SK-N-SH (cell line): ENCODE measurements at regions not wholly inside any gene's neighbourhood (a gene's known extent, or its start where the extent isn't known, plus 50 kb on each side); places are given as distances from the start of the nearest gene placed in this dataset.

Experiments used
- CTCF ChIA-PET: fragments of 300-600, 350-600 bp; formaldehyde crosslinking; extraction: SDS; loops from one replicate; lab custom pipeline; 2021; lab: Yijun Ruan, JAX
- POLR2A ChIA-PET: fragments of 350-600 bp; sonication (Branson Sonifier 250); formaldehyde crosslinking; extraction: SDS; loops from one replicate; lab custom pipeline; 2020; ENCODE audit warnings: antibody characterized with exemption, inconsistent platforms; lab: Yijun Ruan, JAX
- DNase-seq: peaks from one replicate; pipeline ENCODE4 v3.0.0; 2012
- H2AFZ ChIP-seq: fragments of 200-600 bp; sonication (generic); 2 replicates; pipeline ENCODE4 v1.8.1; 2016; ENCODE audit warnings: antibody characterized with exemption, mild to moderate bottlenecking, low read depth
- H3F3A ChIP-seq: fragments of 200-600 bp; sonication (generic); replicated peaks from 2 replicates; pipeline ENCODE3; 2016; ENCODE audit warnings: antibody characterized with exemption, mild to moderate bottlenecking; ENCODE audit not compliant: insufficient read depth
- H3K27ac ChIP-seq, 2 experiments: fragments of 200-500 bp in 1 of 2; fragments of 200-600 bp in 1 of 2; sonication (Bioruptor generic) in 1 of 2; sonication (generic), shearing (Covaris generic) in 1 of 2; 2 replicates each; pipeline versions ENCODE4 v1.5.1 to v1.6.1; 2014 to 2016; ENCODE audit warnings: low read depth in 2 of 2, inconsistent platforms in 1 of 2, low read length in 1 of 2, mild to moderate bottlenecking in 1 of 2, mixed read lengths in 1 of 2
- H3K27me3 ChIP-seq: fragments of 200-600 bp; sonication (generic), shearing (Covaris generic); 2 replicates; pipeline ENCODE4 v1.6.1; 2016; ENCODE audit warnings: mixed run types; ENCODE audit not compliant: insufficient read depth
- H3K36me3 ChIP-seq, 2 experiments: fragments of 200-500 bp in 1 of 2; fragments of 200-600 bp in 1 of 2; sonication (Bioruptor generic) in 1 of 2; sonication (generic) in 1 of 2; replicated peaks in 1 of 2; 2 replicates each; pipeline versions ENCODE3 to v1.5.1; 2014 to 2016; ENCODE audit warnings: low read length in 1 of 2, mild to moderate bottlenecking in 1 of 2; ENCODE audit not compliant: insufficient read depth in 2 of 2, control insufficient read depth in 1 of 2
- H3K4me1 ChIP-seq, 2 experiments: fragments of 200-500 bp in 1 of 2; fragments of 200-600 bp in 1 of 2; sonication (Bioruptor generic) in 1 of 2; sonication (generic), shearing (Covaris generic) in 1 of 2; 2 replicates each; pipeline versions ENCODE4 v1.5.1 to v1.6.1; 2014 to 2016; ENCODE audit warnings: low read depth in 1 of 2, low read length in 1 of 2, mixed run types in 1 of 2; ENCODE audit not compliant: insufficient read depth in 2 of 2, control insufficient read depth in 1 of 2
- H3K4me2 ChIP-seq: fragments of 200-600 bp; sonication (generic), shearing (Covaris generic); 2 replicates; pipeline ENCODE4 v1.6.1; 2017; ENCODE audit warnings: mixed run types
- H3K4me3 ChIP-seq, 2 experiments: fragments of 200-500 bp in 1 of 2; fragments of 200-600 bp in 1 of 2; sonication (Bioruptor generic) in 1 of 2; sonication (generic), shearing (Covaris generic) in 1 of 2; 2 replicates each; pipeline versions ENCODE4 v1.5.1 to v1.8.1; 2014 to 2016; ENCODE audit warnings: low read depth in 2 of 2, inconsistent platforms in 1 of 2, low read length in 1 of 2, mild to moderate bottlenecking in 1 of 2, mixed read lengths in 1 of 2, moderate library complexity in 1 of 2
- H3K79me2 ChIP-seq: fragments of 200-600 bp; sonication (generic); 2 replicates; pipeline ENCODE4 v1.8.1; 2017; ENCODE audit warnings: mild to moderate bottlenecking; ENCODE audit not compliant: insufficient read depth
- H3K9ac ChIP-seq: fragments of 200-600 bp; sonication (generic); 2 replicates; pipeline ENCODE4 v1.6.1; 2017; ENCODE audit warnings: mixed run types
- H3K9me2 ChIP-seq: fragments of 200-600 bp; sonication (generic); 2 replicates; pipeline ENCODE4 v1.6.1; 2017; ENCODE audit warnings: mixed run types
- H3K9me3 ChIP-seq: fragments of 200-600 bp; sonication (generic); 2 replicates; pipeline ENCODE4 v1.6.1; 2017; ENCODE audit warnings: mixed run types, mild to moderate bottlenecking, moderate library complexity
- H4K20me1 ChIP-seq: fragments of 200-600 bp; sonication (generic); 2 replicates; pipeline ENCODE4 v1.6.1; 2017; ENCODE audit warnings: mild to moderate bottlenecking, mixed run types; ENCODE audit not compliant: insufficient read depth
- CHD2 ChIP-seq: fragments of 150-350 bp; IDR thresholded peaks from 2 replicates; pipeline ENCODE4 v1.6.1; 2018; ENCODE audit warnings: low read length; ENCODE audit not compliant: partially characterized antibody
- ELF1 ChIP-seq: IDR thresholded peaks from 2 replicates; pipeline ENCODE4 v1.4.0; 2012
- EP300 ChIP-seq, 2 experiments: IDR thresholded peaks; 2 replicates each; pipeline versions ENCODE4 v1.4.0 to v1.6.1; 2012; ENCODE audit warnings: borderline replicate concordance in 1 of 2, low read depth in 1 of 2, low read length in 1 of 2
- EZH2phosphoT487 ChIP-seq: fragments of 200-600 bp; sonication (generic); IDR thresholded peaks from 2 replicates; pipeline ENCODE4 v1.6.1; 2017; ENCODE audit warnings: low read depth, mixed run types, mild to moderate bottlenecking, antibody characterized with exemption, moderate library complexity, borderline replicate concordance
- FOSL2 ChIP-seq: IDR thresholded peaks from 2 replicates; pipeline ENCODE4 v1.4.0; 2012; ENCODE audit warnings: low read depth, mild to moderate bottlenecking, moderate library complexity, borderline replicate concordance
- JUND ChIP-seq: IDR thresholded peaks from 2 replicates; pipeline ENCODE4 v1.4.0; 2012
- MEF2A ChIP-seq: IDR thresholded peaks from 2 replicates; pipeline ENCODE4 v1.4.0; 2012; ENCODE audit warnings: low read depth, borderline replicate concordance
- MXI1 ChIP-seq: IDR thresholded peaks from 2 replicates; pipeline ENCODE4 v1.6.1; 2012; ENCODE audit warnings: mild to moderate bottlenecking, low read depth, low read length, improper control_type of control experiment
- NFIC ChIP-seq: IDR thresholded peaks from 2 replicates; pipeline ENCODE4 v1.4.0; 2012; ENCODE audit warnings: borderline replicate concordance
- NRF1 ChIP-seq: IDR thresholded peaks from 2 replicates; pipeline ENCODE4 v1.6.1; 2012; ENCODE audit warnings: low read depth, mild to moderate bottlenecking, low read length
- RCOR1 ChIP-seq: fragments of 150-350 bp; IDR thresholded peaks from 2 replicates; pipeline ENCODE4 v1.6.1; 2017; ENCODE audit warnings: antibody characterized with exemption, low read length
- RFX5 ChIP-seq: IDR thresholded peaks from 2 replicates; pipeline ENCODE4 v1.6.1; 2012; ENCODE audit warnings: mild to moderate bottlenecking, improper control_type of control experiment, low read length
- SMC3 ChIP-seq: IDR thresholded peaks from 2 replicates; pipeline ENCODE4 v1.6.1; 2012; ENCODE audit warnings: low read depth, low read length, improper control_type of control experiment
- TAF1 ChIP-seq: IDR thresholded peaks from 2 replicates; pipeline ENCODE4 v1.6.1; 2012; ENCODE audit warnings: low read depth, mild to moderate bottlenecking, low read length, moderate library complexity, borderline replicate concordance
- TCF12 ChIP-seq: IDR thresholded peaks from 2 replicates; pipeline ENCODE4 v1.4.0; 2012
- TEAD4 ChIP-seq: IDR thresholded peaks from 2 replicates; pipeline ENCODE4 v1.4.0; 2012; ENCODE audit warnings: mild to moderate bottlenecking, borderline replicate concordance; ENCODE audit not compliant: insufficient read depth
- WGBS: methylation state at CpG from one replicate; pipeline ENCODE4 v1.1.6; 2017; ENCODE audit warnings: low lambda C conversion rate; 5-methylcytosine and 5-hydroxymethylcytosine counted together
- TF ChIP-seq, protein P1 (sequence below): IDR thresholded peaks from 2 replicates; pipeline ENCODE4 v1.4.0; 2012; ENCODE audit warnings: low read depth, borderline replicate concordance
- TF ChIP-seq, protein P2 (sequence below): IDR thresholded peaks from 2 replicates; pipeline ENCODE4; 2012
- TF ChIP-seq, protein P3 (sequence below): IDR thresholded peaks from 2 replicates; pipeline ENCODE4 v1.4.0; 2012; ENCODE audit warnings: low read depth
- TF ChIP-seq, protein P4 (sequence below): fragments of 150-350 bp; IDR thresholded peaks from 2 replicates; pipeline ENCODE4 v1.6.1; 2016; ENCODE audit warnings: mild to moderate bottlenecking, low read depth, low read length

DNA sequence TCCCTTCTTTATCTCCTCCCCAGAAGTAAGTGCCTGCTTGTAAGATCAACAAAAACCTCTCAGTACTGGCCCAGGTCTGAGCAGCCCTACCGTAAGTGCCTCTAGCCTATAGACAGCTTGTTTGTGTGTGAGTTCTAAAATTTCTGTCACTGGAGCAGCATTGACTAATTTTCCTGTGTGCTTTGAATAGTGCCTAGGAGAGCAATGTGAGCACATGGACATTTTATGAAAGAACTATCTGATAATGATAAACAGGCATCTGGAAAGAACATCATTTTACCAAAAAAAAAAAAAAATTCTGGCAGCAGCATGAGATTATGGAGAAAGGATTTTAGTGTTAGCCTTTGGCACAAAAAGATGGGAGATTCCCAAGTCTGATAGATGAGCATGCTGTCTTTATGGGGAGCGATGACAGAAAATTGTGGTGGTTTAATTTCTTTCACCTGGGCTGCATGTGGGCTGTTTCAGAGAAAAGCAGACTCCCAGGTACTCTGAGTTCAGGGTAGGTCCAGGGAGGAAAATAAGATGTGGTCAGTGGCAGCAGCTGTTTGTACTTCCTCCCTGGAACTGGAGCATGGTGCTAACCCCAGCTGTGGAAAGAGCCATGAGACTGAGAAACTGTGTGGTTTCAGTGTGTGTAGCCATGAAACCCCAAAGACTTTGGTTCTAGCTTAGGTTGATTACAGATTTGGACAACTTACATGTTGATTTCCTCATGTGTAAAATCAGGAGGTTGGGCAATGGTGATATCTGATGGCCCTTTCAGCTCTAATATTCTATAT, 419.9 kb downstream of the NTRK2 start (continued):
- TF ChIP-seq, protein P1, sequence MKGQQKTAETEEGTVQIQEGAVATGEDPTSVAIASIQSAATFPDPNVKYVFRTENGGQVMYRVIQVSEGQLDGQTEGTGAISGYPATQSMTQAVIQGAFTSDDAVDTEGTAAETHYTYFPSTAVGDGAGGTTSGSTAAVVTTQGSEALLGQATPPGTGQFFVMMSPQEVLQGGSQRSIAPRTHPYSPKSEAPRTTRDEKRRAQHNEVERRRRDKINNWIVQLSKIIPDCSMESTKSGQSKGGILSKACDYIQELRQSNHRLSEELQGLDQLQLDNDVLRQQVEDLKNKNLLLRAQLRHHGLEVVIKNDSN, result no peak
- TF ChIP-seq EZH2phosphoT487 (no peak), EP300 (IDR thresholded peaks at IDR 0.05; ENCODE audit: borderline replicate concordance in 1 of 2, low read depth in 1 of 2, low read length in 1 of 2) (peak in 1 of 2 experiments; percentile 92; a peak in 2 of 4 replicates), FOSL2 (no peak), NFIC (no peak), TEAD4 (no peak), RCOR1 (peak; percentile 60; the same call in 1 of the 2 replicates), ELF1 (no peak), SMC3 (no peak), MXI1 (peak; percentile 89), MEF2A (no peak), NRF1 (no peak)
- TF ChIP-seq, protein P2, sequence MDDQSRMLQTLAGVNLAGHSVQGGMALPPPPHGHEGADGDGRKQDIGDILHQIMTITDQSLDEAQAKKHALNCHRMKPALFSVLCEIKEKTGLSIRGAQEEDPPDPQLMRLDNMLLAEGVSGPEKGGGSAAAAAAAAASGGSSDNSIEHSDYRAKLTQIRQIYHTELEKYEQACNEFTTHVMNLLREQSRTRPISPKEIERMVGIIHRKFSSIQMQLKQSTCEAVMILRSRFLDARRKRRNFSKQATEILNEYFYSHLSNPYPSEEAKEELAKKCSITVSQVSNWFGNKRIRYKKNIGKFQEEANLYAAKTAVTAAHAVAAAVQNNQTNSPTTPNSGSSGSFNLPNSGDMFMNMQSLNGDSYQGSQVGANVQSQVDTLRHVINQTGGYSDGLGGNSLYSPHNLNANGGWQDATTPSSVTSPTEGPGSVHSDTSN, result no peak
- TF ChIP-seq, protein P3, sequence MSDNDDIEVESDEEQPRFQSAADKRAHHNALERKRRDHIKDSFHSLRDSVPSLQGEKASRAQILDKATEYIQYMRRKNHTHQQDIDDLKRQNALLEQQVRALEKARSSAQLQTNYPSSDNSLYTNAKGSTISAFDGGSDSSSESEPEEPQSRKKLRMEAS, result no peak

DNA sequence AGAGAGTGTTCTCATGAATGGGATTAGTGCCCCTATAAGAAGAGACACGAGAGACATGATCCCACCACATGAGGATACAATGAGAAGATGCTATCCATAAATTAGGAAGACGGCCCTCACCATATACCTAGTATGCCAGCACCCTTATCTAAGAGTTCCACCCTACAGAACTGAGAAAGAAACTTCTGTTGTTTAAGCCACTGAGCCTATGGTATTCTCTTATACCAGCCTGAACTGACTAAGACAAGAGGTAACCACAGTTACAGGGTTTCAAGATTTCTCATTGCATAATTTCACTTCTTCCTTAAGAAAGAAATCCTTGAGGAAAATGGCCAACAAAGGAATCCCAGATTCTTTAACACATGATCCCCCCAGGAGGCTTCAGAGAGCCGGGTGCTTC, 412.4 kb downstream of the NTRK2 start:
- no peaks in the 10 kb centered on the region for H3K36me3 ChIP-seq
- no peaks in the 10 kb centered on the region for H4K20me1 ChIP-seq
- no peak for DNase-seq
- no peak overlapping the region for H2AFZ ChIP-seq
- H3K9me2 ChIP-seq, result no peaks in the 10 kb centered on the region
- POLR2A ChIA-PET, result no interaction called here
- peaks cover 0 to 20% of the 10 kb centered on the region in 2 experiments; a peak in 1 of 4 replicates for H3K4me1 ChIP-seq
- TF ChIP-seq, protein P4, sequence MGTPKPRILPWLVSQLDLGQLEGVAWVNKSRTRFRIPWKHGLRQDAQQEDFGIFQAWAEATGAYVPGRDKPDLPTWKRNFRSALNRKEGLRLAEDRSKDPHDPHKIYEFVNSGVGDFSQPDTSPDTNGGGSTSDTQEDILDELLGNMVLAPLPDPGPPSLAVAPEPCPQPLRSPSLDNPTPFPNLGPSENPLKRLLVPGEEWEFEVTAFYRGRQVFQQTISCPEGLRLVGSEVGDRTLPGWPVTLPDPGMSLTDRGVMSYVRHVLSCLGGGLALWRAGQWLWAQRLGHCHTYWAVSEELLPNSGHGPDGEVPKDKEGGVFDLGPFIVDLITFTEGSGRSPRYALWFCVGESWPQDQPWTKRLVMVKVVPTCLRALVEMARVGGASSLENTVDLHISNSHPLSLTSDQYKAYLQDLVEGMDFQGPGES, result no peak
- TF ChIP-seq CHD2, result no peak
- TF ChIP-seq JUND, result no peak
- no peak for TF ChIP-seq TAF1
- no peak for TF ChIP-seq RFX5
- no peak for TF ChIP-seq TCF12
- no peak for TF ChIP-seq RCOR1
- TF ChIP-seq, all 33 proteins: peak for 0
- H3F3A ChIP-seq, result no peaks in the 10 kb centered on the region
- 26% methylated on average over 3 of the region's 3 CpGs for WGBS
- no peaks in the 10 kb centered on the region for H3K79me2 ChIP-seq
- H3K4me3 ChIP-seq, result no peak overlapping the region
- H3K27me3 ChIP-seq, result no peaks in the 10 kb centered on the region
- CTCF ChIA-PET, result no interaction called here
- no peak overlapping the region for H3K4me2 ChIP-seq
- no peaks in the 10 kb centered on the region for H3K9me3 ChIP-seq
- H3K27ac ChIP-seq, result no peak overlapping the region
- H3K9ac ChIP-seq, result no peak overlapping the region
